Vagina (tissue), 2 donors: ENCODE measurements at regions not wholly inside any gene's neighbourhood (a gene's known extent, or its start where the extent isn't known, plus 50 kb on each side); places are given as distances from the start of the nearest gene placed in this dataset.

ENCODE experiments used
- POLR2A ChIP-seq, 2 donors: fragments of 450-650 bp; IDR thresholded peaks; one replicate each; pipeline ENCODE4 v1.6.1; 2017; ENCODE audit warnings: antibody characterized with exemption in 2 of 2, mild to moderate bottlenecking in 2 of 2, moderate library complexity in 2 of 2
- POLR2AphosphoS5 ChIP-seq, 2 donors: sonication (generic); formaldehyde crosslinking; IDR thresholded peaks; one replicate each; pipeline ENCODE4 v1.9.0; 2017; ENCODE audit warnings: antibody characterized with exemption in 2 of 2, mild to moderate bottlenecking in 2 of 2, low read depth in 1 of 2; ENCODE audit not compliant: insufficient read depth in 1 of 2
- TF ChIP-seq, protein P1 (sequence below), 3 experiments: fragments of 450-650 bp in 2 of 3; fragments of 200-600 bp in 1 of 3; sonication (generic) in 1 of 3; IDR thresholded peaks; one replicate each; pipeline ENCODE4 v1.5.1; 2017 to 2019; ENCODE audit warnings: antibody characterized with exemption in 3 of 3, mild to moderate bottlenecking in 2 of 3, moderate library complexity in 2 of 3

DNA sequence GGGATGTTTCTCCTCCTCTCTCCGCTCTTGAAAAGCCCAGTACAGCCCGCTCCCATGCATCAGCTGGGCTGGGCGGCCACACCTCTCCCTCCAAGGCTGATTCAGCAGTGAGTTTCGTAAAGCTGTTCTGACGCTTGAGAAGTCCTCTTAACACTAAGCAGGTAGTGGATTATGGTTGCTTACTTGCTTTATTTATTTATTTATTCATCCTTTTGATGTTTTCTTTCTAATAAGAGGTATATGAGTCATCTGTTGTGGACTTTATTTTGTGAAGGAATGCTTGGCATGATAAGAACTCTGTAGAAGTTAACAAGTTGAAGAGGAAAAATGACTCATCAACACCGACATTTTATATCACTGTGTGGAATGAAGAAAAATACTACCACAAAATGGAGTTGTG is 285.0 kb downstream of the SQOR start:
- no peak for TF ChIP-seq POLR2AphosphoS5 (IDR thresholded peaks at IDR 0.05; ENCODE audit: insufficient read depth in 1 of 2, low read depth in 1 of 2)
- TF ChIP-seq, protein P1, sequence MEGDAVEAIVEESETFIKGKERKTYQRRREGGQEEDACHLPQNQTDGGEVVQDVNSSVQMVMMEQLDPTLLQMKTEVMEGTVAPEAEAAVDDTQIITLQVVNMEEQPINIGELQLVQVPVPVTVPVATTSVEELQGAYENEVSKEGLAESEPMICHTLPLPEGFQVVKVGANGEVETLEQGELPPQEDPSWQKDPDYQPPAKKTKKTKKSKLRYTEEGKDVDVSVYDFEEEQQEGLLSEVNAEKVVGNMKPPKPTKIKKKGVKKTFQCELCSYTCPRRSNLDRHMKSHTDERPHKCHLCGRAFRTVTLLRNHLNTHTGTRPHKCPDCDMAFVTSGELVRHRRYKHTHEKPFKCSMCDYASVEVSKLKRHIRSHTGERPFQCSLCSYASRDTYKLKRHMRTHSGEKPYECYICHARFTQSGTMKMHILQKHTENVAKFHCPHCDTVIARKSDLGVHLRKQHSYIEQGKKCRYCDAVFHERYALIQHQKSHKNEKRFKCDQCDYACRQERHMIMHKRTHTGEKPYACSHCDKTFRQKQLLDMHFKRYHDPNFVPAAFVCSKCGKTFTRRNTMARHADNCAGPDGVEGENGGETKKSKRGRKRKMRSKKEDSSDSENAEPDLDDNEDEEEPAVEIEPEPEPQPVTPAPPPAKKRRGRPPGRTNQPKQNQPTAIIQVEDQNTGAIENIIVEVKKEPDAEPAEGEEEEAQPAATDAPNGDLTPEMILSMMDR (IDR thresholded peaks at IDR 0.05): no peak
- no peak for TF ChIP-seq POLR2A (IDR thresholded peaks at IDR 0.05)
